GM06990 (cell line): ENCODE measurements at regions not wholly inside any gene's neighbourhood (a gene's known extent, or its start where the extent isn't known, plus 50 kb on each side); places are given as distances from the start of the nearest gene placed in this dataset.
A peak's percentile ranks its signal among the peaks of the same experiment; 100 is the strongest.

Source experiments
- DNase-seq: peaks from one replicate; pipeline ENCODE4 v3.0.0-alpha.2; 2011; ENCODE audit not compliant: insufficient read length; ENCODE audit errors: extremely low read depth
- H3K27me3 ChIP-seq: replicated peaks from 2 replicates; pipeline ENCODE4 v1.6.0; 2011; ENCODE audit warnings: low read length; ENCODE audit not compliant: control insufficient read depth, insufficient read depth
- H3K36me3 ChIP-seq: 2 replicates; pipeline ENCODE4 v1.5.1; 2011; ENCODE audit warnings: low read length; ENCODE audit not compliant: control insufficient read depth, insufficient read depth
- H3K4me3 ChIP-seq: replicated peaks from 2 replicates; pipeline ENCODE4 v1.5.1; 2011; ENCODE audit warnings: low read depth, mild to moderate bottlenecking, control low read depth, low read length
- TF ChIP-seq, protein P1 (sequence below): IDR thresholded peaks from 2 replicates; pipeline ENCODE4 v1.5.1; 2011; ENCODE audit warnings: low read length, control low read depth, mild to moderate bottlenecking, inconsistent platforms; ENCODE audit not compliant: insufficient read depth, poor library complexity, severe bottlenecking

DNA sequence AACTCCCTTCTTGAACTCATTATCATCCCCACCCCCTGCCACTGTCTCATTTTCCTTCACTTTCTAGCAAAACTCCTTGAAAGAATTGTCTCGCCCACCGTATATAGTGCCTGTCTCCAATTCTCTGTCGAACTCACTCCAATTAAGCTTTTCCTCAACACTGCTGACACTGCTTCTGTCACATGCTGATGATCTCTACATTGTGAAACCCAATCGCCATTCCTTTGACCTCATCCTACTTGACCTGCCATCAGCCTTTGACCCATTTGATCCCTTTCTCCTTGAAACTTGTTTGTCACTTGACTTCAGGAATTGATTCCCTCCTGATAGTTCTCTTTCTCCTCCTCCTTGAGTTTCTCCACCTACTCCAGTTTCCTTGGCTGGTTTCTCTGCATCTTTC lies 54.8 kb downstream of the CCDC71L start:
- Histone ChIP-seq H3K4me3 (no peak overlapping the region), H3K36me3 (no peaks in the 10 kb centered on the region), H3K27me3 (no peaks in the 10 kb centered on the region)
- no peak for DNase-seq
- TF ChIP-seq, protein P1, sequence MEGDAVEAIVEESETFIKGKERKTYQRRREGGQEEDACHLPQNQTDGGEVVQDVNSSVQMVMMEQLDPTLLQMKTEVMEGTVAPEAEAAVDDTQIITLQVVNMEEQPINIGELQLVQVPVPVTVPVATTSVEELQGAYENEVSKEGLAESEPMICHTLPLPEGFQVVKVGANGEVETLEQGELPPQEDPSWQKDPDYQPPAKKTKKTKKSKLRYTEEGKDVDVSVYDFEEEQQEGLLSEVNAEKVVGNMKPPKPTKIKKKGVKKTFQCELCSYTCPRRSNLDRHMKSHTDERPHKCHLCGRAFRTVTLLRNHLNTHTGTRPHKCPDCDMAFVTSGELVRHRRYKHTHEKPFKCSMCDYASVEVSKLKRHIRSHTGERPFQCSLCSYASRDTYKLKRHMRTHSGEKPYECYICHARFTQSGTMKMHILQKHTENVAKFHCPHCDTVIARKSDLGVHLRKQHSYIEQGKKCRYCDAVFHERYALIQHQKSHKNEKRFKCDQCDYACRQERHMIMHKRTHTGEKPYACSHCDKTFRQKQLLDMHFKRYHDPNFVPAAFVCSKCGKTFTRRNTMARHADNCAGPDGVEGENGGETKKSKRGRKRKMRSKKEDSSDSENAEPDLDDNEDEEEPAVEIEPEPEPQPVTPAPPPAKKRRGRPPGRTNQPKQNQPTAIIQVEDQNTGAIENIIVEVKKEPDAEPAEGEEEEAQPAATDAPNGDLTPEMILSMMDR = no peak

DNA sequence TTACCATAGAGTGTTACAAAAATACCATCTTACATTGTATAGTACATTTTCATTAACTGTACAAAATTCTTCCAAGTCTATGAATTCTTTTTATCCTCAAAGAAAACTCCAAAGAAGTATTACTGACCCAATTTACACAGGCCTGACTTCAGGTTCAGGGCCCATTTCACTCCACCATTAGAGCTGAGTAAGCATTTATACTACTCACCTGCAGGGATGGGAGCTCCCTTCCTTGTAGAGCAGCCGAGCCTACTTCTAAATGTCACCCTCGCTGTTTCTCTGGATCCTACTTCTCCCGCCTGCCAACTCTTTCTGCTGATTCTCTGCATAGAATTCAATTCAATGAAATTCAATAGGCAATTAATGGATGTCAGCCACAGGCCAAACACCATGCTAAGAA lies 56.0 kb downstream of the CCDC71L start:
- DNase-seq = no peak
- Histone ChIP-seq H3K36me3 (no peaks in the 10 kb centered on the region), H3K4me3 (no peak overlapping the region), H3K27me3 (no peaks in the 10 kb centered on the region)
- TF ChIP-seq, protein P1 = no peak

DNA sequence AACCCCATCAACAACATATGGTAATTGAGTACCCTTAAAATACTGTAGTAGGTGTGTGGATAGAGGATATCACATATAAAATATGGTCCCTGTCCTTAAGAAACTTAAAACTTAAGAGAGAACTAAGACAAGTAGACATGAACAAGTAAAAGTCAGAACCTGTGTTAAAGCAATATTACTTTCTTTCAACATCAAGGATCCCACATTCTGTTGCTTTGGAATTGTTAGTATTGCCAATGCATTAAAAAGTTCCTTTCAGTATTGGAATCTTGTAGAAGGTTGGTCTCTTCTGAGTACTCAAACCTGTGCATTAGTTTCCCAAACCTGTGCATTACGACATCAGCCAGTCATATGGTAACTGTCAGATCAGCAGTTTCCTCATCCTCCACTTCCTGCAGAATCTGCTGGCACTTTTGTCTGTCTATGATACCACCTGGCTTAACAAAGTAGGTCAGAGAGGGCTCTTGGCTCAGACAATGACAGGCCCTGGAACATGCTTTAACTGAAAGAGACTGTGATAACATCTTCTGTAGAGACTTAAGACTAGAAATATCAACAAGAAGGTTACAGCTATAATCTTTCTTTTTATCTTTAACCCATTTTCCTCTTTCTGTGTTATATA lies 56.5 kb downstream of the CCDC71L start:
- TF ChIP-seq, protein P1 = no peak
- no peaks in the 10 kb centered on the region for H3K27me3 ChIP-seq
- H3K4me3 ChIP-seq = no peak overlapping the region
- DNase-seq = peak; percentile 18
- no peaks in the 10 kb centered on the region for H3K36me3 ChIP-seq

DNA sequence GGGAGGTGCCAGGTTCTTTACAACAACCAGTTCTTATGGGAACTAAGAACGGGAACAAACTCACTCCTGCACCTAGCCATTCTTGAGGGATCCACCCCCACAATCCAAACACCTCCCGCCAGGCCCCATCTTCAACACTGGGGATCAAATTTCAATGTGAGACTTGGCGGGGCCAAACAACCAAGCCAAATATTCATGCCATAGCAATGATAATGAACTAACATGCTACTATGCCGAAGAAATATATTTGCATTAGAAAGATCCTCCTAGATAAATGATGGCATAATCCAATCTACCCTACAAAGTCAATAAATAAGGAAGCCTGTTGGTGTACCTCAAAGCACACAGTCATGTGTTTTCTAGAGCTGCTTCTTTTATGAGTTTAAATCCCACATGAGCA lies 57.6 kb downstream of the CCDC71L start:
- TF ChIP-seq, protein P1 = no peak

DNA sequence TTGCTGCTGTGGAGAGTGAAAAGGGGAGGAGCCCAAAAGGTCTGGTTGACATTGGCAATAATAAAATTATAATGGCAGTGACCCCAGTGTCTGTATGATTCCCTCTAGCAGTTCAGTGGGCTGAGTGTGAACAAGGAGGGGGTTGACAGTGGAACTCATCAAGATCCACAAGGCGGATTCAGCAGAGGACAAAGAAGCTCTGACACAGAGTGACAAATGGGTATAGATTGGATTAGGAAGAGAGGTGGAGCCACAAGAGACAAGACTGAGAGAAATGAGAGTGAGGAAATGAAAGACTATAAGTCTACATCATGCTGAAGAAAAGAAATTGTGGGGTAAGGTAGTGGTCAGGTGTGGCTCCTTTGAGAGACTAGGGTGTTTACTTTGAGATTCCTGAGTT lies 58.9 kb downstream of the CCDC71L start:
- DNase-seq = no peak
- H3K4me3 ChIP-seq = no peak overlapping the region
- TF ChIP-seq, protein P1 = no peak
- no peaks in the 10 kb centered on the region for H3K36me3 ChIP-seq
- no peaks in the 10 kb centered on the region for H3K27me3 ChIP-seq

More for the DNA sequence above, 57.6 kb downstream of the CCDC71L start:
- no peaks in the 10 kb centered on the region for H3K36me3 ChIP-seq
- no peak for DNase-seq
- H3K4me3 ChIP-seq = no peak overlapping the region
- no peaks in the 10 kb centered on the region for H3K27me3 ChIP-seq
